GM18858 (cell line): ENCODE measurements at regions not wholly inside any gene's neighbourhood (a gene's known extent, or its start where the extent isn't known, plus 50 kb on each side); places are given as distances from the start of the nearest gene placed in this dataset.
"Not testable (repeated sequence)": the region's sequence is repeated elsewhere in the genome, so short reads cannot be mapped to it uniquely, and the experiment has no call there.

ENCODE experiments used
- ATAC-seq: cut with Tn5 transposase; IDR thresholded peaks from one replicate; pipeline ENCODE4 v1.9.1; 2021; ENCODE audit not compliant: unreplicated experiment

- ATAC-seq, result no peak
Measured at GRCh38 chr2:192827735-192828134, 633.0 kb upstream of the TMEFF2 start.

GRCh38 chr2:192814376-192814775 lies 619.6 kb upstream of the TMEFF2 start:
- ATAC-seq, result no peak

GRCh38 chr2:192813341-192813740 lies 618.6 kb upstream of the TMEFF2 start:
- no peak for ATAC-seq

- ATAC-seq, result no peak
Measured at GRCh38 chr2:192809173-192809572, 614.4 kb upstream of the TMEFF2 start.

GRCh38 chr2:192783643-192784042 lies 588.9 kb upstream of the TMEFF2 start:
- no peak for ATAC-seq

GRCh38 chr2:192775459-192776262 lies 580.9 kb upstream of the TMEFF2 start:
- ATAC-seq, result no peak

- no peak for ATAC-seq
Measured at GRCh38 chr2:192775011-192775410, 580.3 kb upstream of the TMEFF2 start.

- no peak for ATAC-seq
Measured at GRCh38 chr2:192773044-192773443, 578.3 kb upstream of the TMEFF2 start.

- no peak for ATAC-seq
Measured at GRCh38 chr2:192749611-192750200, 555.0 kb upstream of the TMEFF2 start.

- ATAC-seq, result no peak
Measured at GRCh38 chr2:192741889-192742288, 547.2 kb upstream of the TMEFF2 start.

GRCh38 chr2:192735447-192735846 lies 540.7 kb upstream of the TMEFF2 start:
- ATAC-seq, result no peak

GRCh38 chr2:192729369-192729768 lies 534.6 kb upstream of the TMEFF2 start:
- ATAC-seq, result no peak

GRCh38 chr2:192725991-192726390 lies 531.3 kb upstream of the TMEFF2 start:
- ATAC-seq, result no peak

GRCh38 chr2:192719629-192720028 lies 524.9 kb upstream of the TMEFF2 start:
- ATAC-seq, result no peak

- ATAC-seq, result no peak
Measured at GRCh38 chr2:192718340-192718739, 523.6 kb upstream of the TMEFF2 start.

GRCh38 chr2:192700934-192701333 lies 506.2 kb upstream of the TMEFF2 start:
- no peak for ATAC-seq

GRCh38 chr2:192697880-192698279 lies 503.1 kb upstream of the TMEFF2 start:
- no peak for ATAC-seq

GRCh38 chr2:192696857-192697256 lies 502.1 kb upstream of the TMEFF2 start:
- no peak for ATAC-seq

- no peak for ATAC-seq
Measured at GRCh38 chr2:192687015-192687414, 492.3 kb upstream of the TMEFF2 start.

GRCh38 chr2:192682511-192682910 lies 487.8 kb upstream of the TMEFF2 start:
- ATAC-seq, result not testable (repeated sequence)

- ATAC-seq, result no peak
Measured at GRCh38 chr2:192675681-192676080, 480.9 kb upstream of the TMEFF2 start.

GRCh38 chr2:192669505-192670091 lies 474.9 kb upstream of the TMEFF2 start:
- no peak for ATAC-seq
